SU-DHL-6 (cell line): ENCODE measurements at regions not wholly inside any gene's neighbourhood (a gene's known extent, or its start where the extent isn't known, plus 50 kb on each side); places are given as distances from the start of the nearest gene placed in this dataset.

Experiments
- CTCF ChIP-seq: fragments of 200-600 bp; sonication (generic); IDR thresholded peaks from one replicate; pipeline ENCODE4 v1.5.1; 2017; ENCODE audit warnings: antibody characterized with exemption, mild to moderate bottlenecking, low read length, moderate library complexity; ENCODE audit not compliant: insufficient read depth, poor library complexity, severe bottlenecking
- EZH2phosphoT487 ChIP-seq: fragments of 200-600 bp; sonication (generic), shearing (Covaris generic); conservative IDR thresholded peaks from 2 replicates; pipeline ENCODE4 v1.6.1; 2018; ENCODE audit warnings: mild to moderate bottlenecking, antibody characterized with exemption, low read length, moderate library complexity, mixed read lengths

DNA sequence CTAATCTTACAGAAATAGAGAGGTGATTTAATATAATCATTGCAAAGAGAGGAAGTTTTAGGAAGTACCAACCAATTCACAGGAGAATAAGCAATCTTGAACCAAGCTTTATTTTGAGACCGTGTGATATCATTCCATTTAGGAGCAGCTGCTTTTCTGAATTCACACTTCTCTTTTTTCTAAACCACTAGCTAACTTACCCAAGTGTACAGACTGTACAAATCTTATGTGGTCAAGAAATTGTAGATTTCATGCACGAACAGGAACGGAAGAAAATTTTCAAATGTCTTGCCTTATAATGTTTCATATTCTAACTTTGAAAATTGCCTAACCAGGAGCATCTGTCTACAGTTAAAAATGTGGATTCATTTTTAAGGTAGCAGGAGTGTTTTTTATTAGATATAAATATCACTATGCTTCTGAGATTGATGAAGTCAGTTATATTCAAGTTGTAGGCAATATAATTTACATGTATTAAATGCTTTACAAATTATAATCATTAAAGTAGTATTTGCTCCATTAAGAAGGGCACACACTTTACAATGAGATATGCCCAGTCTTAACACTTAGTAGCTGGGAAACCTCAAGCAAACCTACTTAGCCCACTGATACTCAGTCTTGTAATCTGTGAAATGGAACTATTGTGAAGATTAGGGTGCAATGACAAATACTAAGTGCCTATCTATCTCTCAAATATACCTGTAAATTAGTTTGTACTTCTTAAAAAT is 86.7 kb upstream of the FOXN2 start:
- no peak for TF ChIP-seq EZH2phosphoT487
- TF ChIP-seq CTCF: no peak
